SKM-1 (cell line): ENCODE measurements at regions not wholly inside any gene's neighbourhood (a gene's known extent, or its start where the extent isn't known, plus 50 kb on each side); places are given as distances from the start of the nearest gene placed in this dataset.

Experiments
- DNase-seq: peaks from one replicate; lab custom pipeline; 2025; ENCODE audit not compliant: unreplicated experiment; lab: John Stamatoyannopoulos, UW

- no peak for DNase-seq
These were observed 273.9 kb downstream of the ARAP2 start for GRCh38 chr4:35970366-35970960.

DNA sequence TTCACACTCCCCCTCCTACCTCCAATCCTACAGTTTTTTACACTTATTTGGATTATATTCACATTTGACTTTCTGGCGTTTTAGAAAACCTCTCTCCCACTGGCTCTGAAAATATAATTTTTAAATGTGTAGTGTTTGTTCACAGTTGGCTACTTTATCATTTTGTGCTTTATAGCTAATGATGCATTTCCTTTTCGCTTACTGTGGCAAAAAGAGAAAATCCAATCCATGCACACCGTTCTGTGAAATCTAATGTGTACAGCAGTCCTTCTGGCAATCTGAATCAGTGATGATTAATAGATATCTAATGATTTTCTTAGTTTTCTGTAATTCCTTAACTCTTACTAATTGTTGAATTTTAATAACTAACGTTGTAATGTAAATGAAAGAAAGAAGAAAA is 271.5 kb downstream of the ARAP2 start:
- no peak for DNase-seq

GRCh38 chr4:35975617-35976355 is 268.5 kb downstream of the ARAP2 start:
- DNase-seq, result no peak

- no peak for DNase-seq
These were observed 265.8 kb downstream of the ARAP2 start for GRCh38 chr4:35978551-35978950.

- DNase-seq, result no peak
These were observed 262.0 kb downstream of the ARAP2 start for GRCh38 chr4:35982318-35982717.

DNA sequence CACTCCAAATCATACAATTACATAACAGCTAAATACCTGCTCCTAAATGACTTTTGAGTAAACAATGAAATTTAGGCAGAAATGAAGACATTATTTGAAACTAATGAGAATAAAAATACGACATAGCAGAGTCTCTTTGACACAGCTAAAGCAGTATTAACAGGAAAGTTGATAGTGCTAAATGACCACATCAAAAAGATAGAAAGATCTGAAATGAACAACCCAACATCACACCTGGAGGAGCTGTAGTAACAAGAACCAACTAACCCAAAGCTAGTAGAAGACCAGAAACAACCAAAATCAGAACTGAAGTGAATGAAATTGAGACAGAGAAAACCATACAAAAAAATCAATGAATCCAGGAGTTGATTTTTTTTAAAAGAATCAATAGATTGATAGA is 257.8 kb downstream of the ARAP2 start:
- no peak for DNase-seq

DNA sequence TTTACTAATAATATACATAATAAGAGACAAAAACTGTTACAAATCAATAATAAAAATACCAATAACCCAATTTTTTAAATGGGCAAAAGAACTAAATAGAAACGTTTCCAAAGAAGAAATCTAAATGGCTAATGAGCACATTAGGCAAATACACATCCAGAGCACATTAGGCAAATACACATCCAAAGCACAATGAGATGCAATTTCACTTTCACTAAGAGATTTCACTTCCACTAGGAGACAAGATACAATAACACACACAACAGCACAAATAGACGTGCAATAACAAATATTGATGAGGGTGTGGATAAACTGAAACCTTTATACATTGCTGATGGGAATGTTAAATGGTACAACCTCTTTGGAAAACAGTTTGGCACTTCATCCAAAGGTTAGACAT is 250.7 kb downstream of the ARAP2 start:
- DNase-seq, result no peak

DNA sequence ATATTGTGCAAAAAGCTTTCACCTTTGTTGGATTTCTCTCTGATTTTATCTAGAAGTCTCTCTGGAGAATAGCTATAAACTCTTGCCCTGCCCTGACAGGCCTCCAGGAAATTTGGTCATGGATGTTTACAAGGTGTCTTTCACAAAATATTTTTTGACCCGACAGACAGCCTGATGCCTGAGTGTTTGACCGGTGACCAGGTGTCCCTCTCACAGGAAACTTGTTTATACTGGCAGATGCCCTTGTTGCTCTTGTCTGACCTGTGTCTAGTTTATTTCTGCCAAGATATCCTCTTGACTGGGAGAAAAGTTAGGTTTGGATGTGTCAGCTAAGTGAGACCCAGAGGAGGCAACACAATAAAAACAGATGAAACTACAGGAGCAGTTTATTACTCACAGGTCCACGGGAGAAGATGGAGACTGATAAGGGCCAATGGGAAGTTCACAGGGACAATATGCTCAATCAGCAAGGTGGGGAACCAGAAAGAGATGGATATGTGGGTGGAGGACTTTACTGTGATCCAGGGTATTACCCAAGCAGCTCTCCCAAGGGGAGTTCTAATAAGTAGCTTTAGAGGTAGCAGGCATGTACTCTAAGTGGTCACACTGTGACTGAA is 243.3 kb downstream of the ARAP2 start:
- DNase-seq, result no peak

DNA sequence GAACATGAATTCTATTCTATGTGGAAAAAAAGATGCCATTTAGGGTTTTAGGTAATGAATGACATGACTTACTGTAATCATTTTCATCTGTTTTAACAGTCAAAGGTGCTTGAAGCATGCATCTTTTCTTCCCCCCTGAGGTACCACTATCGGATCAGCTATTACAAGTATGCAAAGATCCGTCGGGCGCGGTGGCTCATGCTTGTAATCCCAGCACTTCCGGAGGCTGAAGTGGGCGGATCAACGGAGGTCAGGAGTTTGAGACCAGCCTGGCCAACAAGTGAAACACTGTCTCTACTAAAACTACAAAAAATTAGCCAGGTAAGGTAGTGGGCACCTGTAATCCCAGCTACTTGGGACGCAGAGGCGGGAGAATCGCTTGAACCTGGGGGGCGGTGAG is 241.3 kb downstream of the ARAP2 start:
- DNase-seq, result no peak

DNA sequence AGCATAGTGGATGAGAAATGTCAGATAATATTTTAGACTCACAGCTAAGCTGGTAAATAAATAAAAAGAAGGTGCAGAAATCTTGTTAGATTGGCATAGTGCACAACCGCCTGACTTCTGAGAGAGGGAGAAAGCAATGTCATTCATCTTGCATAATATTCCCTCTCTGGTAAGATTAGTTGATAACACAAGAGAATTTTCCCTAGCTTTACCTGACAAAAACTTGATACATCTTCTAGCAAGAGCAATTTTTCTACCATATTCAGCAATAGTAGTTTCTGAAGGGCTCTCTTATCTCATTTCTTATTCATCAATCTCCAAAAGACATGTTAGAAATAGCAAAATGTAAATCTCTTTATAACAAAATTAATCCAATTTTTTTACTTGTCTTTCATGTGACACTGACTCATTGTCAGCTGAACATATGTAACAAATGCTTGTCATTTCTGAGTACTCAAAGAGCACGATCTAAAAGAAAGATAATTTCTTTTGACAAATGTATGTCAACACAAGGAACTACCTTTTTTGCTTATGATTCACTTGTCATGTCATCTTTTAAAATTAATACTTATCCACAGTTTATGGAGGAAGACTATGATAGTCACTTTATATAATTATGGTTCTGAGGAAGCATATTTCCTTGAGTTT is 240.0 kb downstream of the ARAP2 start:
- no peak for DNase-seq

- no peak for DNase-seq
These were observed 238.1 kb downstream of the ARAP2 start for GRCh38 chr4:36006226-36006625.

DNA sequence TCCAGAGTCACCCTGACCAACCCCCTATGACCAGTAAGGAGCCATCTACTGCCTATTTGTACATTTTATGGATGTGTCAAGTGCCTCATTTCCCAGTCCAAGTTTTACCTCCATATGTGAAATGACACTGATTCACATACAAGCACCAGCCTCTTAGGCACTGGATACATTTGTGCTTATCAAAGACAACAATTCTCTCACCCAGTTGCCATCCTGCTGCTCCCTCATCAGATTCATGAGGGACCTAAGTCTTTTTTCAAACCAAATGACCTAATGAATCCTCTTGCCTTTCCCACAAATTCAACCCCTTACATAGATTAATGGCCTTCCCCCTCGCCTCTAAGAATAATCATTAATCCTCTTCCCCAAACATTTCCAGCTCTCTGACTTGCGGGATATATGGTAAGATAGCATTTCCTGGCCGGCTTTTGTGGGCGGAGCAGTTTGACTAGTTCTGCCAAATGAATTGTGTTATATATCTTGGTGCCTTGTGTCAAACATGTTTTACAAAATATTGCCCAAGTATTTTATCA is 233.9 kb downstream of the ARAP2 start:
- DNase-seq, result no peak

- no peak for DNase-seq
These were observed 232.9 kb downstream of the ARAP2 start for GRCh38 chr4:36011381-36011780.

DNA sequence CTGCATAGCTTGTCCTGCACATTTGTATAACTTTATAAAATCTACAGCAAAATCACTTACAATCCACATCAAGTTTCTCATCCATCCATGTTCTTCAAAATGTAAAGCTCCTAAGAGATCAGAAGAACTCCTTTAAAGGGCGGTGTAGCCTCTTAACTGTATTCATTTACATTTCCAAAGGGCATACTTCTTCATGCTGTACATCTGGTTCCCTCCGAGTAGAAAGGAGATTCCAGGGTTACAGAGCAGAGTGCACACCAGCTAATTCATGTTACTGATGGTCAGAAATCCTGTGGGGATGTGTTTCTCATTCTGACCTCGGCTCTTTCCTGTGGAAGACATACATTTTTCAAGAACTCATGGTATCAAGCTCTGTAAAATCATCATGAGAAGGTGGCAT is 231.8 kb downstream of the ARAP2 start:
- DNase-seq, result no peak

- no peak for DNase-seq
These were observed 231.1 kb downstream of the ARAP2 start for GRCh38 chr4:36013206-36013605.
